Neural cell (in vitro differentiated cells): ENCODE measurements at regions not wholly inside any gene's neighbourhood (a gene's known extent, or its start where the extent isn't known, plus 50 kb on each side); places are given as distances from the start of the nearest gene placed in this dataset.

Experiments
- EP300 ChIP-seq: fragments of 450-650 bp; conservative IDR thresholded peaks from 2 replicates; pipeline ENCODE4 v1.6.1; 2014; ENCODE audit warnings: antibody characterized with exemption, mild to moderate bottlenecking, moderate library complexity; ENCODE audit not compliant: poor library complexity, severe bottlenecking
- EZH2 ChIP-seq: fragments of 200-600, 300-800 bp; shearing (Covaris generic), sonication (generic); IDR thresholded peaks from 2 replicates; pipeline ENCODE4 v1.6.1; 2014; ENCODE audit warnings: antibody characterized with exemption, low read length, borderline replicate concordance, mild to moderate bottlenecking; ENCODE audit not compliant: insufficient read depth, poor library complexity, severe bottlenecking
- MXI1 ChIP-seq: fragments of 450-650 bp; conservative IDR thresholded peaks from 2 replicates; pipeline ENCODE4 v1.6.1; 2014; ENCODE audit warnings: antibody characterized with exemption, mild to moderate bottlenecking; ENCODE audit not compliant: poor library complexity, severe bottlenecking
- POLR2AphosphoS5 ChIP-seq: IDR thresholded peaks from 2 replicates; pipeline ENCODE4 v1.6.1; 2012
- RAD21 ChIP-seq: fragments of 450-650 bp; conservative IDR thresholded peaks from 2 replicates; pipeline ENCODE4 v1.6.1; 2014; ENCODE audit warnings: antibody characterized with exemption, mild to moderate bottlenecking, moderate library complexity
- SMC3 ChIP-seq: fragments of 450-650 bp; conservative IDR thresholded peaks from 2 replicates; pipeline ENCODE4 v1.6.1; 2014; ENCODE audit warnings: antibody characterized with exemption, mild to moderate bottlenecking, moderate library complexity; ENCODE audit not compliant: poor library complexity
- TAF1 ChIP-seq: IDR thresholded peaks from 2 replicates; pipeline ENCODE4 v1.6.1; 2012; ENCODE audit warnings: low read depth
- TF ChIP-seq, protein P1 (sequence below): IDR thresholded peaks from 2 replicates; pipeline ENCODE4 v1.6.1; 2012; ENCODE audit warnings: borderline replicate concordance
- TF ChIP-seq, protein P2 (sequence below): fragments of 450-650 bp; IDR thresholded peaks from 2 replicates; pipeline ENCODE4 v1.5.1; 2014; ENCODE audit warnings: antibody characterized with exemption, mild to moderate bottlenecking, moderate library complexity; ENCODE audit not compliant: poor library complexity, severe bottlenecking

DNA sequence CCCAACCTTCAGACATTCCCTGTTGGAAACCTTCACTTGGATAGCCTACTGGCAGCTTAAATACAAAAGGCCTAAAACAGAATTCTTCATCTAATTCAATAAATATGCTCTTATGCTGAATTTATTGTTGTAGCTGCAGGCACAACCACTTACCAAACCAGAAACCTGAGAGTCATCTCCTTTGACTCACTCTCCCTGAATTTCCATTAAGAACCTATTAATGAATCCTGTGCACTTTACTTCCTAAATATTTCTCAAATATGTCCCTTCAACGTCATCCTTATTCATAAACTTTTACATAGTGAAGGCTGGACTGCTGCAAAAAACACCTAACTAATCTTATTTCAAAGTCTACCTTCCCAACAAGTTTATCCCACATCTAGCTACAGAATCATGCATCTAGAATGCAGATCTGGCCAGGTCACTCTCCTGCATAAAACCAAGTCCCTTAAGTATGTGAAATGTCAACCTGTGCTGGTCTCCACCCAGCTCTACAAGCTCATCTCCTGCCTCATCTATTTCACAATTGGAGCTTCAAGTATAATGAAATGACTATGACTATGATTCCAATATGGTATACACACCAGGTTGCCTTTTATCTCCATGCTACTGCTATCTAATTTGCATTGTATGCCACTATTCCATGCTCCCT lies 354.2 kb downstream of the ZEB2 start:
- TF ChIP-seq, protein P1, sequence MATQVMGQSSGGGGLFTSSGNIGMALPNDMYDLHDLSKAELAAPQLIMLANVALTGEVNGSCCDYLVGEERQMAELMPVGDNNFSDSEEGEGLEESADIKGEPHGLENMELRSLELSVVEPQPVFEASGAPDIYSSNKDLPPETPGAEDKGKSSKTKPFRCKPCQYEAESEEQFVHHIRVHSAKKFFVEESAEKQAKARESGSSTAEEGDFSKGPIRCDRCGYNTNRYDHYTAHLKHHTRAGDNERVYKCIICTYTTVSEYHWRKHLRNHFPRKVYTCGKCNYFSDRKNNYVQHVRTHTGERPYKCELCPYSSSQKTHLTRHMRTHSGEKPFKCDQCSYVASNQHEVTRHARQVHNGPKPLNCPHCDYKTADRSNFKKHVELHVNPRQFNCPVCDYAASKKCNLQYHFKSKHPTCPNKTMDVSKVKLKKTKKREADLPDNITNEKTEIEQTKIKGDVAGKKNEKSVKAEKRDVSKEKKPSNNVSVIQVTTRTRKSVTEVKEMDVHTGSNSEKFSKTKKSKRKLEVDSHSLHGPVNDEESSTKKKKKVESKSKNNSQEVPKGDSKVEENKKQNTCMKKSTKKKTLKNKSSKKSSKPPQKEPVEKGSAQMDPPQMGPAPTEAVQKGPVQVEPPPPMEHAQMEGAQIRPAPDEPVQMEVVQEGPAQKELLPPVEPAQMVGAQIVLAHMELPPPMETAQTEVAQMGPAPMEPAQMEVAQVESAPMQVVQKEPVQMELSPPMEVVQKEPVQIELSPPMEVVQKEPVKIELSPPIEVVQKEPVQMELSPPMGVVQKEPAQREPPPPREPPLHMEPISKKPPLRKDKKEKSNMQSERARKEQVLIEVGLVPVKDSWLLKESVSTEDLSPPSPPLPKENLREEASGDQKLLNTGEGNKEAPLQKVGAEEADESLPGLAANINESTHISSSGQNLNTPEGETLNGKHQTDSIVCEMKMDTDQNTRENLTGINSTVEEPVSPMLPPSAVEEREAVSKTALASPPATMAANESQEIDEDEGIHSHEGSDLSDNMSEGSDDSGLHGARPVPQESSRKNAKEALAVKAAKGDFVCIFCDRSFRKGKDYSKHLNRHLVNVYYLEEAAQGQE = no peak
- TF ChIP-seq, protein P2, sequence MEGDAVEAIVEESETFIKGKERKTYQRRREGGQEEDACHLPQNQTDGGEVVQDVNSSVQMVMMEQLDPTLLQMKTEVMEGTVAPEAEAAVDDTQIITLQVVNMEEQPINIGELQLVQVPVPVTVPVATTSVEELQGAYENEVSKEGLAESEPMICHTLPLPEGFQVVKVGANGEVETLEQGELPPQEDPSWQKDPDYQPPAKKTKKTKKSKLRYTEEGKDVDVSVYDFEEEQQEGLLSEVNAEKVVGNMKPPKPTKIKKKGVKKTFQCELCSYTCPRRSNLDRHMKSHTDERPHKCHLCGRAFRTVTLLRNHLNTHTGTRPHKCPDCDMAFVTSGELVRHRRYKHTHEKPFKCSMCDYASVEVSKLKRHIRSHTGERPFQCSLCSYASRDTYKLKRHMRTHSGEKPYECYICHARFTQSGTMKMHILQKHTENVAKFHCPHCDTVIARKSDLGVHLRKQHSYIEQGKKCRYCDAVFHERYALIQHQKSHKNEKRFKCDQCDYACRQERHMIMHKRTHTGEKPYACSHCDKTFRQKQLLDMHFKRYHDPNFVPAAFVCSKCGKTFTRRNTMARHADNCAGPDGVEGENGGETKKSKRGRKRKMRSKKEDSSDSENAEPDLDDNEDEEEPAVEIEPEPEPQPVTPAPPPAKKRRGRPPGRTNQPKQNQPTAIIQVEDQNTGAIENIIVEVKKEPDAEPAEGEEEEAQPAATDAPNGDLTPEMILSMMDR = no peak
- TF ChIP-seq EP300 (no peak), POLR2AphosphoS5 (no peak), MXI1 (no peak), EZH2 (no peak), RAD21 (no peak), SMC3 (no peak), TAF1 (no peak)
